ENCODE measurements at regions not wholly inside any gene's neighbourhood (a gene's known extent, or its start where the extent isn't known, plus 50 kb on each side); places are given as distances from the start of the nearest gene placed in this dataset.

DNA sequence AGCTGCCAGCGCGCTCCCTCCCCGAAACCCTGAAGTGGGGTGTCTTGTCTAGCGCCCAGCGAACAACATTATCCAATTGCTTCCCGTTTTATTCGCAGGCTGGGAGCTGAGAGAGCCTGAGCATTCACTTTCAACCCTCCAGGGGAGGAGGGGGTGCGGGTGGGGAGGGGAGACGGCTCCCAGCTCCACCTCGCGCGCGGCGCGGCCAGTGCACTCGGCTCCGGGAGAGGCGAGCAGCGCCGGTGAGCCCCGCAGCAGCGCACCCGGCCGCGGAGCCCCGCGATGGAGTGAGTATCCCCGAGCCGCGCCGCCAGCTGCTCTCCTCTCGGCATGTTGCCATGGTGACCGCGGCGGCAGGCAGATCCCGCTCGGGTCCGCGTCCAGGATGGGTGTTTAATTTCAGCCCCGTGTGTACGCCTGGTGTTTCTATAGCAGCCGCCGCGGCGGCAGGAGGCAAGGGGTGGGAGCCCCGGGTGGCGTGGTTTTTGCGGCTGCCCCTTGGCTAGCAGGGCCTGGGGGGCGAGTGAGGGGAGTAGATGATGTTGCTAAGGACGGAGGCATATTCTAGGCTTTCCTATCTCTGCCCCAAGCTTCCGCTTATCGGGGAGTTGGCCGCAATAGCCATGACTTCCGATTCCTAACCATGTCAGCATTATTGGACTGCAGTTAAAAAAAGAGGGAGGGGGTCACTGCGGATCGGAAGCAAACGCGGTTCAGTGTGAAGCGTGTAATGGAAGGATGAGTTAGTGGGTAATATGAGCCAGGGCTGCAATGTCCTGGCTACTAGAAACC lies 139.2 kb upstream of the PALM2AKAP2 start:
- no peak for TF ChIP-seq POLR2A (IDR thresholded peaks at IDR 0.05)
- TF ChIP-seq, protein P1, sequence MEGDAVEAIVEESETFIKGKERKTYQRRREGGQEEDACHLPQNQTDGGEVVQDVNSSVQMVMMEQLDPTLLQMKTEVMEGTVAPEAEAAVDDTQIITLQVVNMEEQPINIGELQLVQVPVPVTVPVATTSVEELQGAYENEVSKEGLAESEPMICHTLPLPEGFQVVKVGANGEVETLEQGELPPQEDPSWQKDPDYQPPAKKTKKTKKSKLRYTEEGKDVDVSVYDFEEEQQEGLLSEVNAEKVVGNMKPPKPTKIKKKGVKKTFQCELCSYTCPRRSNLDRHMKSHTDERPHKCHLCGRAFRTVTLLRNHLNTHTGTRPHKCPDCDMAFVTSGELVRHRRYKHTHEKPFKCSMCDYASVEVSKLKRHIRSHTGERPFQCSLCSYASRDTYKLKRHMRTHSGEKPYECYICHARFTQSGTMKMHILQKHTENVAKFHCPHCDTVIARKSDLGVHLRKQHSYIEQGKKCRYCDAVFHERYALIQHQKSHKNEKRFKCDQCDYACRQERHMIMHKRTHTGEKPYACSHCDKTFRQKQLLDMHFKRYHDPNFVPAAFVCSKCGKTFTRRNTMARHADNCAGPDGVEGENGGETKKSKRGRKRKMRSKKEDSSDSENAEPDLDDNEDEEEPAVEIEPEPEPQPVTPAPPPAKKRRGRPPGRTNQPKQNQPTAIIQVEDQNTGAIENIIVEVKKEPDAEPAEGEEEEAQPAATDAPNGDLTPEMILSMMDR (IDR thresholded peaks at IDR 0.05), result no peak

Measured in heart left ventricle (tissue), 13 donors.